PC-3 (cell line): ENCODE measurements at regions not wholly inside any gene's neighbourhood (a gene's known extent, or its start where the extent isn't known, plus 50 kb on each side); places are given as distances from the start of the nearest gene placed in this dataset.

Source experiments
- ATAC-seq: fragments of 200-7000 bp; cut with Tn5 transposase; 2 replicates; pipeline ENCODE4 v1.9.1; 2020; ENCODE audit warnings: mild to moderate bottlenecking, moderate library complexity
- BruUV-seq: library from RNA; stranded (reverse); fragments of 400-500 nt; replicated peaks from 2 replicates; lab custom pipeline; 2021; lab: Mats Ljungman, UMichigan
- CTCF ChIA-PET: fragments of 300-600 bp; sonication (Branson Sonifier 250); formaldehyde crosslinking; loops from one replicate; lab custom pipeline; 2022; ENCODE audit warnings: antibody characterized with exemption; lab: Charles Lee
- POLR2A ChIA-PET: fragments of 300-600 bp; sonication (Branson Sonifier 250); formaldehyde crosslinking; loops from one replicate; lab custom pipeline; 2022; ENCODE audit warnings: antibody characterized with exemption; ENCODE audit not compliant: unreplicated experiment; lab: Charles Lee
- DNase-seq: peaks from one replicate; pipeline ENCODE4 v3.0.0-alpha.2; 2015
- H2AFZ ChIP-seq: fragments of 300-600 bp; sonication (generic); 2 replicates; pipeline ENCODE4 v1.6.0; 2016; ENCODE audit warnings: antibody characterized with exemption, low read length
- H3F3A ChIP-seq: fragments of 300-600 bp; sonication (generic); one replicate; pipeline ENCODE4 v1.6.0; 2017; ENCODE audit warnings: antibody characterized with exemption, low read length, control low read depth, mild to moderate bottlenecking; ENCODE audit not compliant: unreplicated experiment
- H3K27ac ChIP-seq: fragments of 300-600 bp; sonication (generic); 2 replicates; pipeline ENCODE4 v1.5.1; 2016; ENCODE audit warnings: mild to moderate bottlenecking, low read length
- H3K27me3 ChIP-seq: fragments of 300-600 bp; sonication (generic); 2 replicates; pipeline ENCODE4 v1.6.1; 2016; ENCODE audit warnings: low read length, mixed read lengths
- H3K36me3 ChIP-seq: fragments of 300-600 bp; sonication (generic); 2 replicates; pipeline ENCODE4 v1.6.1; 2016; ENCODE audit warnings: low read depth, mixed run types, low read length, mixed read lengths
- H3K4me1 ChIP-seq: fragments of 300-600 bp; sonication (generic); 2 replicates; pipeline ENCODE4 v1.5.1; 2016; ENCODE audit warnings: low read length; ENCODE audit not compliant: insufficient read depth
- H3K4me2 ChIP-seq: fragments of 300-600 bp; sonication (generic); 2 replicates; pipeline ENCODE4 v1.6.0; 2016; ENCODE audit warnings: low read length
- H3K4me3 ChIP-seq: fragments of 300-600 bp; sonication (generic); 2 replicates; pipeline ENCODE4 v1.5.1; 2016; ENCODE audit warnings: mild to moderate bottlenecking, low read length, mixed read lengths
- H3K79me2 ChIP-seq: fragments of 300-600 bp; sonication (generic); 2 replicates; pipeline ENCODE4 v1.6.1; 2017; ENCODE audit warnings: low read length, mixed read lengths
- H3K9ac ChIP-seq: fragments of 300-600 bp; sonication (generic); 2 replicates; pipeline ENCODE4 v1.6.0; 2016; ENCODE audit warnings: mild to moderate bottlenecking, low read length
- H3K9me2 ChIP-seq: fragments of 300-600 bp; sonication (generic); replicated peaks from 2 replicates; pipeline ENCODE4 v1.6.1; 2016; ENCODE audit warnings: mixed run types, low read length, mixed read lengths
- H3K9me3 ChIP-seq: fragments of 300-600 bp; sonication (generic); 2 replicates; pipeline ENCODE4 v1.6.1; 2016; ENCODE audit warnings: low read length, mixed read lengths
- H4K20me1 ChIP-seq: fragments of 300-600 bp; sonication (generic); 2 replicates; pipeline ENCODE4 v1.6.1; 2016; ENCODE audit warnings: low read length, mixed read lengths
- CTCF ChIP-seq: fragments of 300-600 bp; sonication (generic); conservative IDR thresholded peaks from 2 replicates; pipeline ENCODE4 v1.5.1; 2017; ENCODE audit warnings: antibody characterized with exemption, low read depth, mild to moderate bottlenecking, low read length
- EZH2 ChIP-seq: fragments of 300-600 bp; sonication (generic); IDR thresholded peaks from one replicate; pipeline ENCODE4 v1.6.1; 2017; ENCODE audit warnings: antibody characterized with exemption, mild to moderate bottlenecking, low read length; ENCODE audit not compliant: unreplicated experiment
- EZH2phosphoT487 ChIP-seq: fragments of 300-600 bp; sonication (generic); IDR thresholded peaks from 2 replicates; pipeline ENCODE4 v1.6.1; 2018; ENCODE audit warnings: mild to moderate bottlenecking, antibody characterized with exemption, low read length, borderline replicate concordance
- intact Hi-C: fragments of 100-400 bp; cut with micrococcal nuclease; formaldehyde crosslinking; loops from 2 replicates; pipeline ENCODE4 v1.9.0; 2023

DNA sequence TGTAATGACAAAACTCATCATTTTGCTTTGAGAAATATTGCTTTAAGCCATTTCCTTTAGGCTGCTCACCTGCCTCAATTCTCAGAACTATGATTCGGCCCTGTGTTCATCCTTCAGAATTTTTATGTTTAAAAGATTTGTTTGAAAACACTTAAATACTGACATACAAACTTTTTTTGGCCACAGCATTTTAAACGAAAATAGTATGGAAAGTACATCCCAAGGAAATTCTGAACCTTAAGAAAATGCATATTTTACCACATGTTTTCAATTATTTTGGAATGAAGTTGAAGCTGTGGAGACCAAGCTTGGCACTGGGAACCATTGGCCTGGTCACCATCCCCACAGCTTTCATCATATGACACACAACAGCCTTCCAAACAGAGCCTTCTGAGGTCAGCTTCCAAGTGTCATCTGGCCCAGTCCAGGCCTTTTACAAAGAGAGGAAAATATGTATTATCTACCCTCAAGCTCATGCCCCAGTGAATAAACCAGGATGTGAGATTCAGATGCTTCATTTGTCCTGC, 83.3 kb downstream of the SOD2 start:
- Histone ChIP-seq H3K79me2 (no peaks in the 10 kb centered on the region), H3K36me3 (no peaks in the 10 kb centered on the region), H3K4me3 (no peak overlapping the region), H3K4me2 (no peak overlapping the region), H3F3A (no peaks in the 10 kb centered on the region), H4K20me1 (no peaks in the 10 kb centered on the region), H3K27me3 (no peaks in the 10 kb centered on the region), H3K4me1 (no peaks in the 10 kb centered on the region), H3K9me3 (no peaks in the 10 kb centered on the region), H3K9ac (no peak overlapping the region), H2AFZ (no peak overlapping the region), H3K27ac (no peak overlapping the region), H3K9me2 (no peaks in the 10 kb centered on the region)
- DNase-seq (no peak), ATAC-seq (no peak)
- no peak for TF ChIP-seq EZH2
- no peak for TF ChIP-seq CTCF
- no TSS peak for BruUV-seq
- intact Hi-C loops, result loop anchor here (1.0 kb wide), 1 partner anchor 435 kb away; no protein-coding TSS in a partner anchor
- POLR2A ChIA-PET, result no interaction called here
- CTCF ChIA-PET, result no interaction called here

DNA sequence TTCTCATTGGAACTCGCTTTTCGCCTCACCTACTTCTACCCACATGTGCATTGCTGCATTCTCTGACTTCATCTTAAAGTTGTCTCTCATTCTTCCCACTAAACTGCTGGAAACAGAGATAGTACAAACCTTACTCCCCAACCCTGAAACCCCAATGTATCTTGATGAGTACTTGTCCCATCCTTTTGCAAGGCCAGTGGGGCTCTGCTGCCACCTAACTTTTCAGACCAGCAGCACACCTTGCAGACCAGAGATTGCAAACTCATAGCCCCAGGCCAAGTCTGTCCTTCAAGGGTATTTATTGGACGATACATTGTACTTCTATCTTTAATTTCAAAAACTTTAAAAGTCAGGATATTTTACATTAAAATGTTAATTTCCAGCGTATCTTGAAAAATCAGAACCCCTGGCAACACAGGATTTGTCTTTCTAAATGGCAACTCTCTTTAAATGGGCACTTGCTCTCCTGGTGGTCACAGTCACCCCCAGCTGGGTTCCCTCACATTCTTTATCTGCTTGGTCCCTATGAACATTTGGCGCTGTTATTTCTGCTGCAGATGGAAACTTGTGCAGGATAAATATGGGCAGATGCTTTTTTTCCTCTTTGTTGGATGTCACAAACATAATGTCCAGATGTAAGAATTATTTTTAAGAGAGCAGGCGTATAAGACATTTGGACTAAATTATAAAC, 83.9 kb downstream of the SOD2 start:
- ATAC-seq (peak; percentile 61), DNase-seq (peak; percentile 56)
- H3K27me3 ChIP-seq, result no peaks in the 10 kb centered on the region
- peak; percentile 83 for TF ChIP-seq CTCF
- TF ChIP-seq EZH2phosphoT487, result no peak
- no peaks in the 10 kb centered on the region for H3K9me3 ChIP-seq
- no peaks in the 10 kb centered on the region for H3K79me2 ChIP-seq
- H3K9ac ChIP-seq, result no peak overlapping the region
- intact Hi-C loops, result loop anchor here (1.0 kb wide), 1 partner anchor 435 kb away; no protein-coding TSS in a partner anchor
- no peaks in the 10 kb centered on the region for H3K4me1 ChIP-seq
- no peak overlapping the region for H3K4me3 ChIP-seq
- no TSS peak for BruUV-seq
- no peaks in the 10 kb centered on the region for H3F3A ChIP-seq
- H4K20me1 ChIP-seq, result no peaks in the 10 kb centered on the region
- ChIA-PET CTCF (interaction anchor here (0.6 kb wide), 1 partner anchor 277 kb away, joined by 4 read pairs; no protein-coding TSS in a partner anchor), POLR2A (no interaction called here)
- H3K36me3 ChIP-seq, result no peaks in the 10 kb centered on the region
- H3K9me2 ChIP-seq, result no peaks in the 10 kb centered on the region
- H3K4me2 ChIP-seq, result no peak overlapping the region
- no peak overlapping the region for H3K27ac ChIP-seq
- no peak overlapping the region for H2AFZ ChIP-seq

GRCh38 chr6:159606786-159607185, 86.3 kb downstream of the SOD2 start:
- POLR2A ChIA-PET, result no interaction called here
- Histone ChIP-seq H3K36me3 (no peaks in the 10 kb centered on the region), H3K27ac (no peak overlapping the region), H3K4me1 (no peaks in the 10 kb centered on the region), H3K27me3 (0 out of 2 replicates have a peak, but pooled peaks cover 7% of the 10 kb centered on the region), H3K4me3 (no peak overlapping the region), H4K20me1 (no peaks in the 10 kb centered on the region), H3K9me2 (no peaks in the 10 kb centered on the region), H3F3A (no peaks in the 10 kb centered on the region), H3K9me3 (no peaks in the 10 kb centered on the region), H3K9ac (no peak overlapping the region), H3K79me2 (no peaks in the 10 kb centered on the region), H2AFZ (no peak overlapping the region), H3K4me2 (no peak overlapping the region)
- TF ChIP-seq EZH2 (no peak), CTCF (no peak), EZH2phosphoT487 (no peak)
- ATAC-seq (no peak), DNase-seq (no peak)
- CTCF ChIA-PET, result interaction anchor here (1.0 kb wide), 1 partner anchor 47 kb away, joined by 3 read pairs; no protein-coding TSS in a partner anchor
- no TSS peak for BruUV-seq
- intact Hi-C loops, result no loop called here
